ENCODE measurements at regions not wholly inside any gene's neighbourhood (a gene's known extent, or its start where the extent isn't known, plus 50 kb on each side); places are given as distances from the start of the nearest gene placed in this dataset.

DNA sequence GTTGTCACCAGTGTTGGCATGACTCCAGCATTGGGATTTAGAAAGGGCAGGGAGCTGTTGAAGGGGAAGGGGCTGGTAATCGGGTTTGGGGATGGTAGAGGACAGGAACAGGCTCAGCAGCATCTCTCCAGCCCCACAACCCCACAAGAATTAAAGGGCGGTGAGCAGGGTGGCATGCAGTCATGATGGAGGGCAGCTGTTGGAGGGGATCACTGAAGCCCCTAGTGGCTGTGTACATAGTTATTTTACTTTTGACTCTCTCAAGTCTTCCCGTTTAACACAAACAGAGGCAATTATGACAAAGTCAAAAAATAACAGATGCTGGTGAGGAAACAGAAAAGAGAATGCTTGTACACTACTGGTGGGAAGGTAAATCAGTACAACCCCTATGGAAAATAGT, 213.8 kb downstream of the URB2 start:
- TF ChIP-seq RARB (CRISPR knock-in tag; IDR thresholded peaks at IDR 0.05): no peak
- no peak for TF ChIP-seq HDAC2 (IDR thresholded peaks at IDR 0.05)
- no peak for TF ChIP-seq BHLHE40 (IDR thresholded peaks at IDR 0.05; ENCODE audit: low read depth, low read length)
- TF ChIP-seq REST (IDR thresholded peaks at IDR 0.05): no peak
- no peak for TF ChIP-seq BCL3 (IDR thresholded peaks at IDR 0.05)
- TF ChIP-seq, protein P1, sequence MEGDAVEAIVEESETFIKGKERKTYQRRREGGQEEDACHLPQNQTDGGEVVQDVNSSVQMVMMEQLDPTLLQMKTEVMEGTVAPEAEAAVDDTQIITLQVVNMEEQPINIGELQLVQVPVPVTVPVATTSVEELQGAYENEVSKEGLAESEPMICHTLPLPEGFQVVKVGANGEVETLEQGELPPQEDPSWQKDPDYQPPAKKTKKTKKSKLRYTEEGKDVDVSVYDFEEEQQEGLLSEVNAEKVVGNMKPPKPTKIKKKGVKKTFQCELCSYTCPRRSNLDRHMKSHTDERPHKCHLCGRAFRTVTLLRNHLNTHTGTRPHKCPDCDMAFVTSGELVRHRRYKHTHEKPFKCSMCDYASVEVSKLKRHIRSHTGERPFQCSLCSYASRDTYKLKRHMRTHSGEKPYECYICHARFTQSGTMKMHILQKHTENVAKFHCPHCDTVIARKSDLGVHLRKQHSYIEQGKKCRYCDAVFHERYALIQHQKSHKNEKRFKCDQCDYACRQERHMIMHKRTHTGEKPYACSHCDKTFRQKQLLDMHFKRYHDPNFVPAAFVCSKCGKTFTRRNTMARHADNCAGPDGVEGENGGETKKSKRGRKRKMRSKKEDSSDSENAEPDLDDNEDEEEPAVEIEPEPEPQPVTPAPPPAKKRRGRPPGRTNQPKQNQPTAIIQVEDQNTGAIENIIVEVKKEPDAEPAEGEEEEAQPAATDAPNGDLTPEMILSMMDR (IDR thresholded peaks at IDR 0.05): no peak
- TF ChIP-seq, protein P2, sequence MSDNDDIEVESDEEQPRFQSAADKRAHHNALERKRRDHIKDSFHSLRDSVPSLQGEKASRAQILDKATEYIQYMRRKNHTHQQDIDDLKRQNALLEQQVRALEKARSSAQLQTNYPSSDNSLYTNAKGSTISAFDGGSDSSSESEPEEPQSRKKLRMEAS (IDR thresholded peaks at IDR 0.05): no peak
- TF ChIP-seq NR3C1 (IDR thresholded peaks at IDR 0.05): no peak
- TF ChIP-seq EP300 (IDR thresholded peaks at IDR 0.05): no peak
- no peak for TF ChIP-seq MAFK (IDR thresholded peaks at IDR 0.05; ENCODE audit: partially characterized antibody)
- no peak for TF ChIP-seq RAD21 (conservative IDR thresholded peaks at IDR 0.05 in 1 of 2, IDR thresholded peaks at IDR 0.05 in 1 of 2)
- no peak for TF ChIP-seq POLR2A (IDR thresholded peaks at IDR 0.05; ENCODE audit: low read length)
- TF ChIP-seq RFX5 (IDR thresholded peaks at IDR 0.05): no peak
- TF ChIP-seq EHMT2 (IDR thresholded peaks at IDR 0.05; ENCODE audit: low read depth): no peak
